Gastrocnemius medialis (tissue), 4 donors: ENCODE measurements at regions not wholly inside any gene's neighbourhood (a gene's known extent, or its start where the extent isn't known, plus 50 kb on each side); places are given as distances from the start of the nearest gene placed in this dataset.

Experiments
- ATAC-seq, 2 donors: fragments of 150-250 bp; one replicate each; pipeline ENCODE4 v1.9.1; 2016
- DNase-seq, 2 donors: peaks; one replicate each; pipeline ENCODE4 v3.0.0-alpha.2; 2019
- H3K27ac ChIP-seq, 4 donors: fragments of 200-600 bp; sonication (generic); 1 replicate in 1 of 4; 2 replicates in 3 of 4; pipeline ENCODE4 v1.5.1; 2016 to 2018; ENCODE audit warnings: mild to moderate bottlenecking in 2 of 4, moderate library complexity in 1 of 4
- H3K27me3 ChIP-seq, 3 donors: fragments of 200-600 bp; sonication (generic) in 2 of 3; 1 replicate in 1 of 3; 2 replicates in 2 of 3; pipeline versions ENCODE4 v1.5.1 to v1.6.0; 2016 to 2019; ENCODE audit warnings: mild to moderate bottlenecking in 1 of 3, moderate library complexity in 1 of 3
- H3K36me3 ChIP-seq, 2 donors: fragments of 200-600 bp; sonication (generic) in 1 of 2; one replicate each; pipeline ENCODE4 v1.5.1; 2017 to 2018
- H3K4me1 ChIP-seq, 2 donors: fragments of 200-600 bp; sonication (generic) in 1 of 2; one replicate each; pipeline ENCODE4 v1.5.1; 2016 to 2017; ENCODE audit warnings: mild to moderate bottlenecking in 2 of 2
- H3K4me3 ChIP-seq, 4 donors: fragments of 200-600 bp; sonication (generic) in 3 of 4; 1 replicate in 1 of 4; 2 replicates in 3 of 4; pipeline ENCODE4 v1.5.1; 2016 to 2019; ENCODE audit warnings: mild to moderate bottlenecking in 2 of 4
- H3K9me3 ChIP-seq, 3 donors: fragments of 200-600 bp; sonication (generic) in 2 of 3; 1 replicate in 1 of 3; 2 replicates in 2 of 3; pipeline ENCODE4 v1.5.1; 2016 to 2019
- CTCF ChIP-seq, 5 experiments: fragments of 450-650 bp in 3 of 5; fragments of 200-600 bp in 2 of 5; sonication (generic) in 2 of 5; IDR thresholded peaks in 4 of 5; conservative IDR thresholded peaks in 1 of 5; 1 replicate in 4 of 5; 2 replicates in 1 of 5; pipeline ENCODE4 v1.5.1; 2016 to 2019; ENCODE audit warnings: antibody characterized with exemption in 5 of 5, mild to moderate bottlenecking in 3 of 5, moderate library complexity in 3 of 5
- POLR2A ChIP-seq, 2 donors: fragments of 450-650 bp; IDR thresholded peaks; one replicate each; pipeline ENCODE4 v1.6.1; 2017; ENCODE audit warnings: antibody characterized with exemption in 2 of 2, mild to moderate bottlenecking in 2 of 2, moderate library complexity in 2 of 2
- in situ Hi-C, 4 donors: fragments of 200-750 bp; cut with MboI; loops; one replicate each; pipeline versions ENCODE4 v1.15.0 to v1.8.0; 2017; ENCODE audit warnings: low sequenced_read_pairs in 4 of 4
- intact Hi-C: fragments of 100-400 bp; cut with DNase I; formaldehyde crosslinking; loops from one replicate; pipeline ENCODE4 v1.15.1; 2023; ENCODE audit warnings: low total_unique reads

GRCh38 chr3:36032180-36033047, 347.9 kb upstream of the STAC start:
- Histone ChIP-seq H3K9me3 (no peaks in the 10 kb centered on the region), H3K27me3 (no peaks in the 10 kb centered on the region), H3K4me1 (no peaks in the 10 kb centered on the region), H3K36me3 (no peaks in the 10 kb centered on the region), H3K27ac (no peak overlapping the region), H3K4me3 (no peak overlapping the region)
- in situ Hi-C loops, result no loop called here
- TF ChIP-seq CTCF (IDR thresholded peaks at IDR 0.05 in 4 of 5, conservative IDR thresholded peaks at IDR 0.05 in 1 of 5), result no peak
- TF ChIP-seq POLR2A (IDR thresholded peaks at IDR 0.05), result no peak
- ATAC-seq (no peak), DNase-seq (no peak)
- intact Hi-C loops, result no loop called here

- no peak for ATAC-seq
- intact Hi-C loops, result no loop called here
- no peak for DNase-seq
These were observed 321.8 kb upstream of the STAC start for GRCh38 chr3:36058404-36059030.

GRCh38 chr3:36060950-36061349, 319.4 kb upstream of the STAC start:
- H3K27ac ChIP-seq, result no peak overlapping the region
- no peaks in the 10 kb centered on the region for H3K27me3 ChIP-seq
- intact Hi-C loops (no loop called here), in situ Hi-C loops (no loop called here)
- no peaks in the 10 kb centered on the region for H3K36me3 ChIP-seq
- H3K9me3 ChIP-seq, result no peaks in the 10 kb centered on the region
- DNase-seq (no peak), ATAC-seq (no peak)
- H3K4me3 ChIP-seq, result no peak overlapping the region
- TF ChIP-seq POLR2A (IDR thresholded peaks at IDR 0.05), result no peak
- no peak for TF ChIP-seq CTCF (IDR thresholded peaks at IDR 0.05 in 4 of 5, conservative IDR thresholded peaks at IDR 0.05 in 1 of 5)
- H3K4me1 ChIP-seq, result no peaks in the 10 kb centered on the region

More at GRCh38 chr3:36058404-36059030, 321.8 kb upstream of the STAC start:
- TF ChIP-seq CTCF (IDR thresholded peaks at IDR 0.05 in 4 of 5, conservative IDR thresholded peaks at IDR 0.05 in 1 of 5), result no peak
- no peak for TF ChIP-seq POLR2A (IDR thresholded peaks at IDR 0.05)
- no peaks in the 10 kb centered on the region for H3K27me3 ChIP-seq
- H3K27ac ChIP-seq, result no peak overlapping the region
- H3K4me3 ChIP-seq, result no peak overlapping the region
- H3K9me3 ChIP-seq, result no peaks in the 10 kb centered on the region
- H3K36me3 ChIP-seq, result no peaks in the 10 kb centered on the region
- in situ Hi-C loops, result no loop called here
- no peaks in the 10 kb centered on the region for H3K4me1 ChIP-seq

- H3K9me3 ChIP-seq, result no peaks in the 10 kb centered on the region
- H3K4me1 ChIP-seq, result no peaks in the 10 kb centered on the region
- ATAC-seq (no peak), DNase-seq (no peak)
- TF ChIP-seq POLR2A (IDR thresholded peaks at IDR 0.05), result no peak
- no peak for TF ChIP-seq CTCF (IDR thresholded peaks at IDR 0.05 in 4 of 5, conservative IDR thresholded peaks at IDR 0.05 in 1 of 5)
- in situ Hi-C loops, result no loop called here
- H3K27ac ChIP-seq, result no peak overlapping the region
- no peaks in the 10 kb centered on the region for H3K36me3 ChIP-seq
- no peaks in the 10 kb centered on the region for H3K27me3 ChIP-seq
- intact Hi-C loops, result no loop called here
- H3K4me3 ChIP-seq, result no peak overlapping the region
These were observed 316.3 kb upstream of the STAC start for GRCh38 chr3:36063992-36064391.
